GDM1 (cell line): ENCODE measurements at regions not wholly inside any gene's neighbourhood (a gene's known extent, or its start where the extent isn't known, plus 50 kb on each side); places are given as distances from the start of the nearest gene placed in this dataset.
"Not testable (repeated sequence)": the region's sequence is repeated elsewhere in the genome, so short reads cannot be mapped to it uniquely, and the experiment has no call there.

Experiments
- DNase-seq: peaks from one replicate; lab custom pipeline; 2025; lab: John Stamatoyannopoulos, UW

- DNase-seq, result no peak
These were observed 838.2 kb upstream of the B3GALT2 start for GRCh38 chr1:194024659-194025058.

- DNase-seq, result no peak
These were observed 827.6 kb upstream of the B3GALT2 start for GRCh38 chr1:194014014-194014413.

DNA sequence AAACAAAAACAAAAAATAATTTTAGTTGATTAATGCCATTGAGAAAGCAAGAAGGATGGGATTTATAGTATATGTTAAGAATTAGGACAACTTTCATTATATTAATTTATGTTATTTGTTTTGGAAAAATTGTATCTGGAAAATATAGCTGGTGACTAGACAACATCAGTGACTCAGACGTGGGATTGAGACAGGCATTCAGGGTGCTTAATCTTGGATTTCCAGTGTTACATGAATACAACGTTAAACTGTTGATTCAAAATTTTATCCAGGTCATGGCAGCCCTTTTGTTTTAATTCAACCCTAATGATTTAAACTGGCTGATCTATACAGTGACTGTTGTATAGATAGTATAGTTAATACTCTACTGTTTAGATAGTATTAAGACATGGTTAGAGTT lies 827.1 kb upstream of the B3GALT2 start:
- DNase-seq, result no peak

DNA sequence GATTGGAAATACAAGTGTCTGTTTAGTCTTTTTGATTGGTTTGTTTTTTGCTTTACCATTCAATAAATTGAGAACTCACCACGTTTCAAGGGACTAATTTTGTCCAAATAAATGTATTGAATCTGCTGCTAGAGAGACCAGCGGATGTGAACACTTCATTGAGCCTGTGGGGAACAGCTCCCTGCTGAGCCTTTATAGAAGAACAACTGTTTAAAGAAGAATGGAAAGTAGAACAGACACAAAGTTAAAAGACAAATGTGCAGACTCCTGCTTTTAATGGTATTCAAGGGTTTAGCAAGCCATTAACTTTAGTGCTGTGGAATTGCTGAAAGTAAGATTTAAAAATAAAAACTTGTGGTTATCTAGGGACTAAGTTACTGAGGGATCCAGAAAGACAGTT lies 817.7 kb upstream of the B3GALT2 start:
- no peak for DNase-seq

GRCh38 chr1:194001726-194002350 lies 815.4 kb upstream of the B3GALT2 start:
- DNase-seq, result not testable (repeated sequence)

- no peak for DNase-seq
These were observed 802.5 kb upstream of the B3GALT2 start for GRCh38 chr1:193988885-193989284.

- no peak for DNase-seq
These were observed 792.8 kb upstream of the B3GALT2 start for GRCh38 chr1:193979219-193979618.

GRCh38 chr1:193974286-193974798 lies 787.9 kb upstream of the B3GALT2 start:
- no peak for DNase-seq

GRCh38 chr1:193973428-193973827 lies 787.0 kb upstream of the B3GALT2 start:
- DNase-seq, result no peak

DNA sequence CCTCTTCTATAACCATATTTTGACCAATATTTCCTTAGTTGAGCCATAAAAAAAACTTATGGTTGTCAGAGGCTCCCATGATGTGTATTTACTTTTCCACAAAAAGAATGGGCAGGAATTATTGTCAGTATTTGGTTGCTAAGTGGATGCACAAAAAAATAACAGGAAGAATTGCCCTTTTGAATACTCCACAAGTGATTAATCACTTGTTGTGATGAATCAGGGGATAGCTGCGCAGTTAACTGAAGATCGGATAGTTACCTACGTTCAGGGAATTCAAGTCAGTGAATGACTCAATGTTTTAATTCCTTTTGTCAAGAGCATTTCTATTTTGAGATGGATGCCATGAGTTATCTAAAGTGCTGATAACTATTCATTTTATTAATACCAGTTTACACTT lies 785.2 kb upstream of the B3GALT2 start:
- DNase-seq, result no peak

GRCh38 chr1:193960499-193960898 lies 774.1 kb upstream of the B3GALT2 start:
- DNase-seq, result no peak

DNA sequence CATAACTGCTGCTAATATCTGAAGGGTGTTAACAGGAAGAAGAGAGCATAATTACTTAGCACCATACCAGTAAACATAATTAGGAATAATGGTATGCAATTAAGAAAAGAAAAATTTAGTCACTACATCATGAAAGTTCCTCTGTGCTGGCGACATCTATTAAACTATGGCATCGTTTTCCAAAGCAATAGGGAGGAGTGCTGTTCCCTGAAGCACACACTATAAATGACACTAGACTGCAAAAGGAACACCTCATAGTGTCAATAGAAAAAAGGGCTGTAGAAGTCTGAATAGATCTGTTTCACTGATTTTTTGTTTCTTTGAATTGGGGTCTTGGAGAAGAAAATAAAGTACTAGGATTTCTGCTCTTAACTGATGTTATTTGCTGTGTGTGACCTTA lies 773.6 kb upstream of the B3GALT2 start:
- DNase-seq, result no peak

- DNase-seq, result no peak
These were observed 771.2 kb upstream of the B3GALT2 start for GRCh38 chr1:193957556-193958095.

DNA sequence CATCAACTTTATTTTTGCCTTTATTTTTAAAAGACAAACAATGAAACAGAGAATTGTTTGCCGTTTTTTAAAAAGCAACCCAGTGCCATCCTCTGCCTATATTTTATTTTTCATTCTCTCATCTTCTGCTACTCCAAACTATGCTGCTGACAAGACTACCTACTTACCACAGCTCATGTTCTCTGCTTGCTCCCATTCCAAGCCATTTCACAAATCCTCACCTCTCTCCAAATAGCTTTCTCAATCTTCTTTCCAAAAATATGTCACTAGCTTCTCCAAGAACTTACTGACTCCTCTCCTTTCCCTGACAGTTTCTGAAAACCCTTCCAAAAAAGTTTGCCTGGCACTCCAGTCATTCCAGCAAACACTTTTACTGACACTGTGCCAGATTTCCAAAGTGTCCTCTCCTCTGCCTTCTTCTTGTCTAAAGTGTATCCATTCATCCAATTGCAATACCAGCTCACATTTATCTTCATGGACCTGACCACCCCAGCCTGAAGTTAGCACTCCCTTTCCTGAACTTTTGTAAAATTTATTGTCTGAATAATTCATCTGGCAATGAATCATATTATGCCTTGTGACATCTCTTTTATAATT lies 766.5 kb upstream of the B3GALT2 start:
- no peak for DNase-seq

- peak; percentile 1 for DNase-seq
These were observed 765.6 kb upstream of the B3GALT2 start for GRCh38 chr1:193951984-193952383.

- no peak for DNase-seq
These were observed 758.0 kb upstream of the B3GALT2 start for GRCh38 chr1:193944454-193944853.

DNA sequence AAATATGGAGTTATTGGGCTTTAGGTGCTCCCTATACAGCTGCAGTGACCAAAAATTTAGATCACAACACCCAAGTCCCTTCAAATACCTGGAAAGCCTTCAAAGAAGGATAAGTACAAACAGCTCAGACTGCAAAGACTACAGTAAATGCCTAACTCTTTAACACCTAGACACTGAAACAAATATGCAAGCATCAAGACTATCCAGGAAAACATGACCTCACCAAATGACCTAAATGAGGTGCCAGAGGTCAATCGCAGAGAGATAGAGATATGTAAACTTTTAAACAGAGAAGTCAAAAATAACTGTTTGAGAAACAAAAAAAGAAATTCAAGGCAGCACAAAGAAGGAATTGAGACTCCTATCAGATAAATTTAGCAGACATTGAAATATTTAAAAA lies 753.8 kb upstream of the B3GALT2 start:
- DNase-seq, result no peak

DNA sequence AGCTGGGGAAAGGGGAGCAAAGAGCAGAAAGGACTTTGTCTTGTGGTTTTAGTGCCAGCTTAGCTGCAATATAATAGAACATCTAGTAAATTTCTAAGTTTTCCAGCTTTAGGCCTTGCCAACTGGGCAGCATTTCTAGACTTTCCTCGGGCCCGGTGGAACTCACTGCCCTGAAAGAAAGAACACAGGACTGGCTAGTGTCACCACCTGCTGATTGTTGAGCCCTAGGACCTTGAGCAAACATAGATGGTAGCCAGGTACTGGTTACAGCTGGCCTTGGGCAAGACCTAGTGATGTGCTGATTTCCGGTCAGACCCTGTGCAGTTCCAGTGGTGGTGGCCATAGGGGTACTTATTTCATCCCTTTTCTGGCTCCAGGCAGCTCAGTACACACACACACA lies 753.2 kb upstream of the B3GALT2 start:
- DNase-seq, result no peak

DNA sequence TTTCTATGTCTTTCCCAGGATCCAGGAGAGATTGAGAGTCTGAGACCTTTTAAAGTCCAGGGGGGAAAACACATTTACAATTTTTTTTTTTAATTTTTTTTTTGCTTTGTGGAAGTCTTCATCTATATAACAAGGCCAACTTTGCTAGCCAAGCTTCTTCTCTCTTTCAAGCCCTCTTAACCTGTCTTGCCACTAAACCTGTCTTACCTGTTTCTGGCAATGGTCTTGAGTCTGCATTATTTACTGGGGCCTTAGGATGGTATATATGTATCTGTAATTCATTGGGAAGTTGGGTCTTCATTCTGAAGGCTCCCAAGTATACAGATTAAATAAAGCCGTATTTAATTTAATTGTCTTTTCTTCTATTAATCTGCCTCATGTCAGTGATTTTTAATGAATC lies 750.9 kb upstream of the B3GALT2 start:
- no peak for DNase-seq

- no peak for DNase-seq
These were observed 746.6 kb upstream of the B3GALT2 start for GRCh38 chr1:193932979-193933378.

DNA sequence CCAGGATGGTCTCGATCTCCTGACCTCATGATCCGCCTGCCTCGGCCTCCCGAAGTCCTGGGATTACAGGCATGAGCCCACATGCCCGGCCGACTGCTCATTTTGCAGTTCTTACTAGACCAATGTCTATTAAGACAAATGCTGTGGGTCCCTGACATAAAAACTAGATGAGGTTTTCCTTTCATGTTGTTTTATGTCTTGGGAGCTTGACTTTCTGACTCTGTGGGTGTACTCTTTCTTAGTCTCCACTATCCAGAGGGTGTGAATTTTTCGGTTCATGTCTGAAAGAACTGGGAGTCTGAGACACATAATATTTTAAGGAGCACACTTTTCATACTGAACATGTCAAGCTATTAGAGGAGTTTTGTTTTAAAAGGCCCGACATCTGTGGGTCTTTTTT lies 744.9 kb upstream of the B3GALT2 start:
- no peak for DNase-seq

DNA sequence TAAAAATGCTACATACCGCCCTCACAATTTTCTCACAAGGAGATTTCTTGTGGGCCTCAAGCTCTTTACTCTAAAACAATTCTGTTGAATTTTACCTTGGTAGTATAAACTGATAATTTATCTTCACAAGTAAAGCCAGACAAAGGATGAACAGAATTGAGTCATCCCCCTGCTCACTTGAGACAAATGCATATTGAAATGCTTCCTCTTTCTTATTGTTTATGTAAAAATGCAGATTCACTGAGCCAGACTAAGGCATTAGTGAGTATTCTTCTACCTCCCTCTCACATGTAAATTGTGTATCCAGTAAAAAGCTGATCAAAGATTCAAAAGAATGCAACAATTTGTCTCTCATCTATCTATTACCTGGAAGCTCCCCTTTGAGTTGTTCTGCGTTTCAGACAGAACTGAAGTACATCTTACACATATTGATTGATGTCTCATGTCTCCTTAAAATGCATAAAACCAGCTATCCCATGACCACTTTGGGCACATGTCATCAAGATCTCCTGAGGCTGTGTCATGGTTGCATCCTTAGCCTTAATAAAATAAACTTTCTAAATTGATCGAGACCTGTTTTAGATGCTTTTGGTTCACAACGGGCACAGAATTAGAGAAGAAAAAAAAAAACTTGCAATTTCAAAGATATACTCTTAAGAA lies 743.1 kb upstream of the B3GALT2 start:
- no peak for DNase-seq

GRCh38 chr1:193927550-193927949 lies 741.1 kb upstream of the B3GALT2 start:
- DNase-seq, result no peak
